WTC11 (cell line): ENCODE measurements at regions not wholly inside any gene's neighbourhood (a gene's known extent, or its start where the extent isn't known, plus 50 kb on each side); places are given as distances from the start of the nearest gene placed in this dataset.

Experiments
- ATAC-seq: fragments of 200-7000 bp; cut with Tn5 transposase; 2 replicates; pipeline ENCODE4 v1.10.0; 2021; ENCODE audit warnings: mild to moderate bottlenecking, moderate library complexity
- CTCF ChIA-PET: fragments of 300-600 bp; sonication (Branson Sonifier 250); formaldehyde crosslinking; loops from one replicate; lab custom pipeline; 2021; ENCODE audit warnings: antibody characterized with exemption; lab: Charles Lee
- POLR2A ChIA-PET: fragments of 350-600 bp; sonication (Branson Sonifier 250); formaldehyde crosslinking; loops from one replicate; lab custom pipeline; 2021; ENCODE audit warnings: antibody characterized with exemption; lab: Charles Lee
- DNase-seq: peaks from one replicate; pipeline ENCODE4 v3.0.0; 2021; ENCODE audit warnings: low spot score
- H3K27ac Mint-ChIP-seq: 2 replicates; pipeline ENCODE4 v1.8.0; 2021; ENCODE audit warnings: mixed read lengths
- H3K27me3 Mint-ChIP-seq: 2 replicates; pipeline ENCODE4 v1.8.0; 2021; ENCODE audit warnings: low read depth, mild to moderate bottlenecking, moderate library complexity, mixed read lengths
- H3K36me3 Mint-ChIP-seq: 2 replicates; pipeline ENCODE4 v1.8.0; 2021; ENCODE audit warnings: mixed read lengths
- H3K4me1 Mint-ChIP-seq: 2 replicates; pipeline ENCODE4 v1.8.0; 2022; ENCODE audit warnings: mixed read lengths
- H3K4me3 Mint-ChIP-seq: 2 replicates; pipeline ENCODE4 v1.8.0; 2021; ENCODE audit warnings: mild to moderate bottlenecking, moderate library complexity, mixed read lengths
- H3K9me3 Mint-ChIP-seq: 2 replicates; pipeline ENCODE4 v1.8.0; 2021; ENCODE audit warnings: mixed read lengths
- AR ChIP-seq: fragments of 250-450 bp; sonication (Bioruptor Pico); IDR thresholded peaks from 2 replicates; pipeline ENCODE4 v1.9.0; 2021; ENCODE audit warnings: mild to moderate bottlenecking
- ARID4B ChIP-seq: sonication (generic); formaldehyde crosslinking; IDR thresholded peaks from 2 replicates; pipeline ENCODE4 v1.8.0; 2023; ENCODE audit warnings: missing genetic modification reagents, mild to moderate bottlenecking, borderline replicate concordance
- ATF3 ChIP-seq: sonication (generic); formaldehyde crosslinking; conservative IDR thresholded peaks from 2 replicates; pipeline ENCODE4 v1.8.1; 2022; ENCODE audit warnings: mild to moderate bottlenecking, missing genetic modification reagents
- CDX4 ChIP-seq: fragments of 250-450 bp; sonication (Bioruptor Pico); IDR thresholded peaks from 2 replicates; pipeline ENCODE4 v1.9.0; 2021; ENCODE audit warnings: moderate library complexity, mild to moderate bottlenecking, inconsistent platforms, borderline replicate concordance
- CREM ChIP-seq: sonication (generic); formaldehyde crosslinking; IDR thresholded peaks from 2 replicates; pipeline ENCODE4 v1.8.1; 2022; ENCODE audit warnings: mild to moderate bottlenecking, missing genetic modification reagents, moderate library complexity
- ETV6 ChIP-seq: sonication (generic); formaldehyde crosslinking; IDR thresholded peaks from 2 replicates; pipeline ENCODE4 v1.8.1; 2022; ENCODE audit warnings: mild to moderate bottlenecking, missing genetic modification reagents
- IRF1 ChIP-seq: sonication (generic); formaldehyde crosslinking; IDR thresholded peaks from 2 replicates; pipeline ENCODE4 v1.8.0; 2023; ENCODE audit warnings: missing genetic modification reagents
- JAZF1 ChIP-seq: fragments of 250-450 bp; sonication (Bioruptor Pico); IDR thresholded peaks from 2 replicates; pipeline ENCODE4 v1.9.0; 2021; ENCODE audit warnings: moderate library complexity, mild to moderate bottlenecking, inconsistent platforms
- MXD4 ChIP-seq: fragments of 250-450 bp; sonication (Bioruptor Pico); IDR thresholded peaks from 2 replicates; pipeline ENCODE4 v1.8.0; 2021; ENCODE audit warnings: mild to moderate bottlenecking, moderate library complexity, borderline replicate concordance
- MYBL2 ChIP-seq: sonication (generic); formaldehyde crosslinking; IDR thresholded peaks from 2 replicates; pipeline ENCODE4 v1.8.1; 2023; ENCODE audit warnings: mild to moderate bottlenecking, moderate library complexity, missing genetic modification reagents
- NR1H2 ChIP-seq: sonication (generic); formaldehyde crosslinking; IDR thresholded peaks from 2 replicates; pipeline ENCODE4 v1.9.0; 2021; ENCODE audit warnings: mild to moderate bottlenecking, moderate library complexity, missing genetic modification reagents
- NR3C1 ChIP-seq: sonication (generic); formaldehyde crosslinking; conservative IDR thresholded peaks from 2 replicates; pipeline ENCODE4 v1.8.1; 2023; ENCODE audit warnings: low read depth, mild to moderate bottlenecking, missing genetic modification reagents
- OVOL2 ChIP-seq: fragments of 250-450 bp; sonication (Bioruptor Pico); IDR thresholded peaks from 2 replicates; pipeline ENCODE4 v1.9.0; 2021; ENCODE audit warnings: mild to moderate bottlenecking, borderline replicate concordance
- SMAD3 ChIP-seq: sonication (generic); formaldehyde crosslinking; IDR thresholded peaks from 2 replicates; pipeline ENCODE4 v1.8.0; 2022; ENCODE audit warnings: missing genetic modification reagents, mild to moderate bottlenecking, borderline replicate concordance
- SP1 ChIP-seq: sonication (generic); formaldehyde crosslinking; conservative IDR thresholded peaks from 2 replicates; pipeline ENCODE4 v1.8.1; 2022; ENCODE audit warnings: missing genetic modification reagents
- TCF7 ChIP-seq: sonication (generic); formaldehyde crosslinking; IDR thresholded peaks from 2 replicates; pipeline ENCODE4 v1.8.0; 2022; ENCODE audit warnings: mild to moderate bottlenecking, low read depth, missing genetic modification reagents, moderate library complexity
- ZNF317 ChIP-seq: sonication (generic); formaldehyde crosslinking; IDR thresholded peaks from 2 replicates; pipeline ENCODE4 v1.8.1; 2023; ENCODE audit warnings: low read depth, mild to moderate bottlenecking, moderate library complexity, missing genetic modification reagents, borderline replicate concordance
- ZNF416 ChIP-seq: fragments of 250-450 bp; sonication (Bioruptor Pico); IDR thresholded peaks from 2 replicates; pipeline ENCODE4 v1.9.0; 2021; ENCODE audit warnings: mild to moderate bottlenecking, inconsistent platforms
- ZNF532 ChIP-seq: fragments of 250-450 bp; sonication (Bioruptor Pico); IDR thresholded peaks from 2 replicates; pipeline ENCODE4 v1.9.0; 2021; ENCODE audit warnings: mild to moderate bottlenecking, borderline replicate concordance

GRCh38 chr3:82087958-82088357 lies 326.5 kb upstream of the GBE1 start:
- H3K9me3 Mint-ChIP-seq = peaks cover 3% of the 10 kb centered on the region; the same call in 1 of the 2 replicates
- H3K27ac Mint-ChIP-seq = peak overlapping the region; percentile 42
- ChIA-PET CTCF (no interaction called here), POLR2A (no interaction called here)
- no peaks in the 10 kb centered on the region for H3K27me3 Mint-ChIP-seq
- TF ChIP-seq ZNF416 (CRISPR knock-in tag) (no peak), ETV6 (CRISPR knock-in tag) (no peak), ZNF532 (CRISPR knock-in tag) (no peak), AR (CRISPR knock-in tag) (no peak), ATF3 (CRISPR knock-in tag) (no peak)
- peaks cover 34% of the 10 kb centered on the region for H3K4me1 Mint-ChIP-seq
- no peaks in the 10 kb centered on the region for H3K36me3 Mint-ChIP-seq
- no peak overlapping the region for H3K4me3 Mint-ChIP-seq
- no peak for DNase-seq
- ATAC-seq = no peak

- ChIA-PET POLR2A (no interaction called here), CTCF (no interaction called here)
- Mint-ChIP-seq H3K4me3 (no peak overlapping the region), H3K27me3 (no peaks in the 10 kb centered on the region), H3K4me1 (peaks cover 35% of the 10 kb centered on the region), H3K36me3 (no peaks in the 10 kb centered on the region), H3K27ac (no peak overlapping the region), H3K9me3 (no peaks in the 10 kb centered on the region)
- ATAC-seq = no peak
- TF ChIP-seq CREM (CRISPR knock-in tag) (no peak), NR1H2 (no peak), IRF1 (CRISPR knock-in tag) (no peak)
- DNase-seq = no peak
Measured at GRCh38 chr3:82085851-82086475, 324.5 kb upstream of the GBE1 start.

GRCh38 chr3:82085356-82085755 lies 323.9 kb upstream of the GBE1 start:
- ChIA-PET CTCF (no interaction called here), POLR2A (no interaction called here)
- Mint-ChIP-seq H3K36me3 (no peaks in the 10 kb centered on the region), H3K4me3 (no peak overlapping the region), H3K27me3 (no peaks in the 10 kb centered on the region), H3K9me3 (no peaks in the 10 kb centered on the region), H3K4me1 (peaks cover 41% of the 10 kb centered on the region), H3K27ac (no peak overlapping the region)
- DNase-seq (no peak), ATAC-seq (no peak)
- TF ChIP-seq JAZF1 (CRISPR knock-in tag) = no peak
- TF ChIP-seq OVOL2 = no peak
- TF ChIP-seq TCF7 = no peak
- no peak for TF ChIP-seq MXD4
- TF ChIP-seq MYBL2 (CRISPR knock-in tag) = no peak
- no peak for TF ChIP-seq SMAD3 (CRISPR knock-in tag)
- TF ChIP-seq ARID4B (CRISPR knock-in tag) = no peak
- TF ChIP-seq SP1 = no peak
- TF ChIP-seq CDX4 (CRISPR knock-in tag) = no peak
- no peak for TF ChIP-seq NR3C1 (CRISPR knock-in tag)
- TF ChIP-seq NR1H2 = no peak
- TF ChIP-seq ZNF317 = no peak
